ENCODE measurements at regions not wholly inside any gene's neighbourhood (a gene's known extent, or its start where the extent isn't known, plus 50 kb on each side); places are given as distances from the start of the nearest gene placed in this dataset.

GRCh38 chr10:71902351-71902750, 51.3 kb upstream of the PSAP start:
- TF ChIP-seq POLR2A (IDR thresholded peaks at IDR 0.05) (no peak), POLR2AphosphoS5 (IDR thresholded peaks at IDR 0.05) (no peak), CTCF (IDR thresholded peaks at IDR 0.05) (no peak)
- Histone ChIP-seq H3K4me1 (replicated peaks) (no peaks in the 10 kb centered on the region), H3K27me3 (replicated peaks; ENCODE audit: insufficient read depth) (no peaks in the 10 kb centered on the region), H3K9me3 (no peaks in the 10 kb centered on the region), H3K4me3 (no peak overlapping the region), H3K36me3 (no peaks in the 10 kb centered on the region), H3K27ac (no peak overlapping the region)
- 93% methylated on average over 6 of the region's 6 CpGs for WGBS
- no peak for DNase-seq (ENCODE audit: low spot score)
- intact Hi-C loops (cut with DNase I) = loop anchor here (5.0 kb wide), 1 partner anchor 55 kb away; no protein-coding TSS in a partner anchor
